LNCAP (cell line): ENCODE measurements at regions not wholly inside any gene's neighbourhood (a gene's known extent, or its start where the extent isn't known, plus 50 kb on each side); places are given as distances from the start of the nearest gene placed in this dataset.

ENCODE experiments used
- CTCF ChIP-seq: fragments of 450-650 bp; IDR thresholded peaks from 2 replicates; pipeline ENCODE4 v1.5.1; 2017; ENCODE audit warnings: mild to moderate bottlenecking

DNA sequence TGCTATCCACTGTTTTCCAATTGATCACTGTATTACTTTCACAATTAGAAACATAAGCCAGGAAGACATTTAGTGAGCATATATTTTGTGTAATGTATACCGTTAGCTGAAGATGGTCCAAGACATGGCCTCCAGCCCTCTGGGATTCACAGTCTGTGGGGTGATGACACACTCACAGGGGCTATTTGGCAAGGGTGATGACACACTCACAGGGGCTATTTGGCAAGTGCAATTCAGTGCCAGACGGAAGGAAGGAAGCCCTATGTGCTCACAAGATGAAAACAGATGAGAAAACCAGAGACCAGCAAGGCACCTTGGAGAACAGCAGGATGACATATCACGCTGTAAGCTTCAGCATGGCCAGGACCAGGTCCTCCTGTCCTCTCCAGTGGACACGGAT lies 183.7 kb downstream of the MBOAT1 start:
- no peak for TF ChIP-seq CTCF

GRCh38 chr6:20029979-20030378 lies 182.3 kb downstream of the MBOAT1 start:
- no peak for TF ChIP-seq CTCF

- no peak for TF ChIP-seq CTCF
These were observed 180.9 kb downstream of the MBOAT1 start for GRCh38 chr6:20031342-20031741.

DNA sequence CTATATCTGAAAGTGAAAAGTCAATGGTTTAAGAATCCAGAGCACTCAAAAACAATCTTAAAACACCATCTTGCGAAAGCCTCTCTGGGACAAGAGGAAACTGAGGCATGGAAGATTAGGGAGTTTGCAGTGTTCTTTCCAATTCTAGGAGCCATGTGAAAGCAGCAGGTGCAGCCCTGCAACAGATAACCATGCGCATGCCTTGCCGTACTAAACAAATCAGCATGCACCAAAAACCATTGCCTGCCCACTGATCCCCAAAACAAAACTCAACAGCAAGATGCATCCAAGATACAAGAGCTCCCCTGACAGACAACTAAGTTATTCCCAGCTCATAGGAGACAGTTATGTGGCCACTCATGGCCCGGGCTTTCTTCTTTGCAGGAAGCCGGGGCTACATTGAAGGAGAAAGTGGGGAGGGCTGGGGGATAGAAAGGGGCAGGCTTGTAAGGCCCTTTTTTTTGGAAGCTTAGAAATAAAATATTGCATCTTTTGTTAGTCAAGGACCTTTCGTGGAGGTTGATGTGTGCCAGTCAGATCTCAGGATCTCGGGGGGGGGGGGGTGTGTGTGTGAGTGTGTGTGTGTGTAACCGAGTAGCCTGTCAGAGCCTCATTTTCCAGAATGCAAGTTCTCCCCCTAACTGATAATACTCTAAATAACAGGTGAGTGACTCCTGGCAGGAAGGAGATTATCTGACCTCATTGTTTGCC lies 178.4 kb downstream of the MBOAT1 start:
- TF ChIP-seq CTCF, result no peak

DNA sequence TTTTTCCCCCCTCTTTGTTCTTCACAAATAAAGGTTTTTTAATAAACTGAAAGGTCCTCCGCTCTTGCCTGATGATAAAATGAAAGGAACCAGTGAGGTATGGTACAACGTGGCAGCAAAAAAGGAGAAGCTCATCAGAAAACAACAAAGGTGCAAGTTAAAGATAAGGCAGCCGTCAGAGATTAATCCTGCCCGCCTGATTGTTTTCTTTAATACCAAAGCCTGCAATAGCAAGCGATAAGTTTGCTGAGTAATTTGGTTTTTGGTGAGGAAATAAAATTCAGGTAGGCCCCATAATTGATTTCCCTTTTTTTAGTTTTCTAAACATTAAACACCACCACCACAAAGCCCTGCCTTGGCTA lies 177.9 kb downstream of the MBOAT1 start:
- TF ChIP-seq CTCF, result no peak

DNA sequence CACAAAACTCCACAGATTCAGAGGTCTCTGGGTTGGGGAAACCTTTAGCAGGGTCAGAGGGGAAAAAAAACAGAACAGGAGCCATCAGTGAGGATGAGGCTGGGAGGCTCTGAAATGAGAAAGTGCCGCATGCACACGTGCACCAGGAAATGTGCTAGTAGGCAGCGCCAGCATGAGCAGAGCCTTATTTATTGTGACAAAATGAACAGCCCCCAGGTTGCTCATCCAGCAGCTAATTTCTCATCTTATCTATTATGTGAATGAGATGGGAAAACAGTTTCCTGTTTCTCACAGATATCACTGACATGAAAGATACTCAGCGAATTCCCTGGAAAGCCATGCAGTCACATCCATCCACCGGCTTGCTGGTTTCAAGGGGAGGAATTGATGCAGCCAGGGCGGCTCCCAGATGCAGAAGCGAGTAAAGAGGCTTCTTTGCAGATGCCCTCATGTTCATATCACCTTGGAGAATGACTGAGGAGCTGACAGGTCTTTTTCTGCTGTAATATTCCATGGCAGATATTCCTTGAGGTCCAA lies 176.1 kb downstream of the MBOAT1 start:
- no peak for TF ChIP-seq CTCF

DNA sequence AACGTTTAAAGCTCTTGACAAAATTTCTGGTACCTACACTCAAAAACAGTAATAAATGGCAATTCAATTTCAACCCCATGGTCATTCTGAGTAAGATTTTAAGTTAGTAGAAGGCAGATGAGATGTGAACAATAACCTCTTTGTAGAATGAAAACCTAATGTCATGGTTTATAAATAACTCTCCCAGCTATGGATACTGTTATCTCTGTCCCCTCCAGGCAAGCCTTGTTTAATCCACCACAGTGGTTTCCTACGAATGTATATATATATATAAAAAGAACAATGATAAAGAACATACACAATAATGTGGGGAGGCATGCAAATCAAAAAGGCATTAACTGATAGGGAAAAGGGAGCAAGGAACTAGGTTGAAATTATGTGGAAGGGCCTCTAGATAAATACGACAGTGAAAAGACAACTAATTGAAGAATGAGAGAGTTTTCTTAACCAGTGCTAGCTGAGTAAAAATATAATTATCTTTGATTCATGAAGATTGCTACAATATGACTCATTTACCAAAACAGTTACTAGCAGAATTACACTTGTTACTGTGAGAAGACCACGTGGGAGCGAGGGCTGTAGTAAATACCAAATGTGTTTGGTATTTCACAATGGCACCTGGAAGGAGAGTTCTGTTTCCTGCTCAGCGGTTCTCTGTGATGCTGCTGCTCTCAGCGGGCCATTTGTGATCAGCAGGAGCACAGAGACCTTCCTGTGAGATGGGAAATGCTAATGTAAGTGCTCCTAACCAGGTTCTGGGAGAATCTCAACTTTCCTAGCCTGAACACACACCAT lies 173.7 kb downstream of the MBOAT1 start:
- no peak for TF ChIP-seq CTCF
